Neural progenitor cell (in vitro differentiated cells): ENCODE measurements at regions not wholly inside any gene's neighbourhood (a gene's known extent, or its start where the extent isn't known, plus 50 kb on each side); places are given as distances from the start of the nearest gene placed in this dataset.

ENCODE experiments used
- EZH2 ChIP-seq: fragments of 200-600 bp; sonication (generic); IDR thresholded peaks from 2 replicates; pipeline ENCODE4 v1.6.1; 2017; ENCODE audit warnings: antibody characterized with exemption, mild to moderate bottlenecking, moderate library complexity
- TF ChIP-seq, protein P1 (sequence below): fragments of 200-600 bp; sonication (generic); IDR thresholded peaks from 2 replicates; pipeline ENCODE4 v1.5.1; 2017; ENCODE audit warnings: antibody characterized with exemption, mild to moderate bottlenecking

DNA sequence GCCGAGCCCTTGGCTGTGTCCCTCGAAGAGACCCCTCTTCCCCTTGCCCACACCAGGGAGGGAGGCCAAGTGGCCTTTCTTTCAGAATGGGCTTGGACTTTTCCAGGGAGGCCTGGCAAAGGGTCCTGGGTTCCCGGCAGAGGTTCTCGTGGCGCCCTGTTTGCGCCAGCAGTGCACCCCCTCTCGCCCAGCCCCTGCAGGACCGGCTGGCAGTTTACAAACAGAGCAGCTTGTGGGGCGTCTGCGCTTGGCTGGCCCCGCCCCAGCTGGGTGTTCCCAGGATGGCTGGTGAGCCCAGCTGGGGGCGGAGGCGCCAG lies 137.8 kb upstream of the CIBAR2 start:
- TF ChIP-seq, protein P1, sequence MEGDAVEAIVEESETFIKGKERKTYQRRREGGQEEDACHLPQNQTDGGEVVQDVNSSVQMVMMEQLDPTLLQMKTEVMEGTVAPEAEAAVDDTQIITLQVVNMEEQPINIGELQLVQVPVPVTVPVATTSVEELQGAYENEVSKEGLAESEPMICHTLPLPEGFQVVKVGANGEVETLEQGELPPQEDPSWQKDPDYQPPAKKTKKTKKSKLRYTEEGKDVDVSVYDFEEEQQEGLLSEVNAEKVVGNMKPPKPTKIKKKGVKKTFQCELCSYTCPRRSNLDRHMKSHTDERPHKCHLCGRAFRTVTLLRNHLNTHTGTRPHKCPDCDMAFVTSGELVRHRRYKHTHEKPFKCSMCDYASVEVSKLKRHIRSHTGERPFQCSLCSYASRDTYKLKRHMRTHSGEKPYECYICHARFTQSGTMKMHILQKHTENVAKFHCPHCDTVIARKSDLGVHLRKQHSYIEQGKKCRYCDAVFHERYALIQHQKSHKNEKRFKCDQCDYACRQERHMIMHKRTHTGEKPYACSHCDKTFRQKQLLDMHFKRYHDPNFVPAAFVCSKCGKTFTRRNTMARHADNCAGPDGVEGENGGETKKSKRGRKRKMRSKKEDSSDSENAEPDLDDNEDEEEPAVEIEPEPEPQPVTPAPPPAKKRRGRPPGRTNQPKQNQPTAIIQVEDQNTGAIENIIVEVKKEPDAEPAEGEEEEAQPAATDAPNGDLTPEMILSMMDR: no peak
- TF ChIP-seq EZH2: no peak
